PC-9 (cell line): ENCODE measurements at regions not wholly inside any gene's neighbourhood (a gene's known extent, or its start where the extent isn't known, plus 50 kb on each side); places are given as distances from the start of the nearest gene placed in this dataset.

Source experiments
- BruUV-seq: library from RNA; stranded (reverse); fragments of 400-500 nt; replicated peaks from 2 replicates; lab custom pipeline; 2021; lab: Mats Ljungman, UMichigan
- CTCF ChIA-PET: fragments of 300-600 bp; sonication (Branson Sonifier 250); formaldehyde crosslinking; loops from one replicate; lab custom pipeline; 2022; ENCODE audit warnings: antibody characterized with exemption; lab: Charles Lee
- POLR2A ChIA-PET: fragments of 300-600 bp; sonication (Branson Sonifier 250); formaldehyde crosslinking; loops from one replicate; lab custom pipeline; 2022; ENCODE audit warnings: antibody characterized with exemption; ENCODE audit not compliant: unreplicated experiment; lab: Charles Lee
- DNase-seq, 2 experiments: peaks; one replicate each; pipeline versions ENCODE4 v3.0.0 to v3.0.0-alpha.2; 2015 to 2022; ENCODE audit warnings: mixed read lengths in 1 of 2
- H2AFZ ChIP-seq: fragments of 200-600 bp; sonication (generic); 2 replicates; pipeline ENCODE4 v1.8.1; 2017; ENCODE audit warnings: antibody characterized with exemption
- H3F3A ChIP-seq: fragments of 200-600 bp; sonication (generic); 2 replicates; pipeline ENCODE4 v1.8.1; 2017; ENCODE audit warnings: antibody characterized with exemption, mild to moderate bottlenecking, low read depth; ENCODE audit not compliant: insufficient read depth
- H3K27ac ChIP-seq: fragments of 200-600 bp; sonication (generic); 2 replicates; pipeline ENCODE4 v1.6.1; 2016; ENCODE audit warnings: mixed run types
- H3K27me3 ChIP-seq: fragments of 200-600 bp; sonication (generic); 2 replicates; pipeline ENCODE4 v1.6.1; 2016; ENCODE audit warnings: low read depth, mixed run types; ENCODE audit not compliant: insufficient read depth
- H3K36me3 ChIP-seq: fragments of 200-600 bp; sonication (generic); 2 replicates; pipeline ENCODE4 v1.6.1; 2016; ENCODE audit warnings: low read depth, mixed run types
- H3K4me1 ChIP-seq: fragments of 200-600 bp; sonication (generic); replicated peaks from 2 replicates; pipeline ENCODE4 v1.6.1; 2016; ENCODE audit warnings: mixed run types; ENCODE audit not compliant: insufficient read depth
- H3K4me2 ChIP-seq: fragments of 200-600 bp; sonication (generic); 2 replicates; pipeline ENCODE4 v1.6.1; 2017; ENCODE audit warnings: mixed run types
- H3K4me3 ChIP-seq: fragments of 200-600 bp; sonication (generic); 2 replicates; pipeline ENCODE4 v1.6.1; 2016; ENCODE audit warnings: mixed run types
- H3K79me2 ChIP-seq: fragments of 200-600 bp; sonication (generic); 2 replicates; pipeline ENCODE4 v1.6.1; 2017; ENCODE audit warnings: low read depth, mixed run types
- H3K9me2 ChIP-seq: fragments of 200-600 bp; sonication (generic); 2 replicates; pipeline ENCODE4 v1.8.1; 2017; ENCODE audit warnings: mild to moderate bottlenecking; ENCODE audit not compliant: insufficient read depth
- H3K9me3 ChIP-seq: fragments of 200-600 bp; sonication (generic); 2 replicates; pipeline ENCODE4 v1.8.1; 2016; ENCODE audit warnings: low read depth; ENCODE audit not compliant: insufficient read depth
- H4K20me1 ChIP-seq: fragments of 200-600 bp; sonication (generic); 2 replicates; pipeline ENCODE4 v1.8.1; 2017; ENCODE audit not compliant: insufficient read depth
- CTCF ChIP-seq: fragments of 200-600 bp; sonication (generic); conservative IDR thresholded peaks from 2 replicates; pipeline ENCODE4 v1.6.1; 2017; ENCODE audit warnings: mixed run types, antibody characterized with exemption, mild to moderate bottlenecking, moderate library complexity
- EZH2 ChIP-seq: fragments of 200-600 bp; sonication (generic); IDR thresholded peaks from 2 replicates; pipeline ENCODE4 v1.8.0; 2017; ENCODE audit warnings: antibody characterized with exemption, low read depth
- intact Hi-C: fragments of 100-400 bp; cut with micrococcal nuclease; formaldehyde crosslinking; loops from one replicate; pipeline ENCODE4 v1.10.0; 2022; ENCODE audit not compliant: unreplicated experiment

- H4K20me1 ChIP-seq, result no peaks in the 10 kb centered on the region
- no peak overlapping the region for H3K27ac ChIP-seq
- no peaks in the 10 kb centered on the region for H3K9me3 ChIP-seq
- no peaks in the 10 kb centered on the region for H3K9me2 ChIP-seq
- no peaks in the 10 kb centered on the region for H3F3A ChIP-seq
- BruUV-seq, result no TSS peak
- no peaks in the 10 kb centered on the region for H3K4me1 ChIP-seq
- no peak overlapping the region for H3K4me3 ChIP-seq
- H3K79me2 ChIP-seq, result no peaks in the 10 kb centered on the region
- TF ChIP-seq CTCF (no peak), EZH2 (no peak)
- no peak for DNase-seq
- no peak overlapping the region for H3K4me2 ChIP-seq
- POLR2A ChIA-PET, result no interaction called here
- H3K36me3 ChIP-seq, result no peaks in the 10 kb centered on the region
- no peaks in the 10 kb centered on the region for H3K27me3 ChIP-seq
- CTCF ChIA-PET, result no interaction called here
- intact Hi-C loops, result no loop called here
- no peak overlapping the region for H2AFZ ChIP-seq
Observed at GRCh38 chr5:135236908-135237747, 161.9 kb downstream of the MACROH2A1 start.

- intact Hi-C loops, result no loop called here
- Histone ChIP-seq H3K4me3 (no peak overlapping the region), H3F3A (no peaks in the 10 kb centered on the region), H3K4me1 (no peaks in the 10 kb centered on the region), H3K27me3 (no peaks in the 10 kb centered on the region), H3K79me2 (no peaks in the 10 kb centered on the region), H4K20me1 (no peaks in the 10 kb centered on the region), H3K36me3 (no peaks in the 10 kb centered on the region), H3K4me2 (no peak overlapping the region), H3K27ac (no peak overlapping the region), H3K9me3 (no peaks in the 10 kb centered on the region), H2AFZ (no peak overlapping the region), H3K9me2 (no peaks in the 10 kb centered on the region)
- ChIA-PET POLR2A (no interaction called here), CTCF (no interaction called here)
- no peak for DNase-seq
- BruUV-seq, result no TSS peak
- TF ChIP-seq EZH2, result no peak
- TF ChIP-seq CTCF, result no peak
Observed at GRCh38 chr5:135236228-135236907, 162.7 kb downstream of the MACROH2A1 start.

- ChIA-PET POLR2A (no interaction called here), CTCF (no interaction called here)
- no peak overlapping the region for H3K4me3 ChIP-seq
- no peak overlapping the region for H3K27ac ChIP-seq
- no peak overlapping the region for H3K4me2 ChIP-seq
- no peaks in the 10 kb centered on the region for H3K27me3 ChIP-seq
- H3K36me3 ChIP-seq, result no peaks in the 10 kb centered on the region
- BruUV-seq, result no TSS peak
- H3K4me1 ChIP-seq, result no peaks in the 10 kb centered on the region
- H3K9me3 ChIP-seq, result no peaks in the 10 kb centered on the region
- H4K20me1 ChIP-seq, result no peaks in the 10 kb centered on the region
- no peak overlapping the region for H2AFZ ChIP-seq
- H3K9me2 ChIP-seq, result no peaks in the 10 kb centered on the region
- no peak for TF ChIP-seq EZH2
- TF ChIP-seq CTCF, result no peak
- intact Hi-C loops, result no loop called here
- H3K79me2 ChIP-seq, result no peaks in the 10 kb centered on the region
- no peak for DNase-seq
- no peaks in the 10 kb centered on the region for H3F3A ChIP-seq
Observed at GRCh38 chr5:135235551-135236227, 163.3 kb downstream of the MACROH2A1 start.
